ENCODE measurements at regions not wholly inside any gene's neighbourhood (a gene's known extent, or its start where the extent isn't known, plus 50 kb on each side); places are given as distances from the start of the nearest gene placed in this dataset.

DNA sequence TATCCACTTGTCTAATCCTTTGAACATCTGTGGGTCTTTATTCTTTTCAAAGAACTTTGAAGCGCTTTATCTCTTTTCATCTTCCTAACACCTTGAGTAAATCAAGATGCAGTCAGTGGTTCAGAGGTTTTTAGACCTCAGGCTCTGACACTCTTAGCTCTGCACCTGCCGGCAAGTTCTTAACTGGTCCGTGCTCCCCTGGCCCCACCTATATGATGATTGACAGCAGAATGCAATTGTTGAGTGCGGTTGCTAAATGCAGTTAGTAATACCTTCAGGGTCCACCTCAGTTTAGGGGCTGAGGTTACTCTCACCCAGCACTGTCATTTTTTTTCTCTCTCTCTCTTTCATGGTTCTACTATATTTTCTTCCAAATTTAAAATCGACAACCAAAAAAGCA, 854.2 kb upstream of the AUTS2 start:
- Histone ChIP-seq H3K4me2 (ENCODE audit: extremely low read depth, insufficient read depth, low read length) (no peak overlapping the region), H3K36me3 (ENCODE audit: control insufficient read depth, insufficient read depth, low read length) (no peaks in the 10 kb centered on the region)

DNA sequence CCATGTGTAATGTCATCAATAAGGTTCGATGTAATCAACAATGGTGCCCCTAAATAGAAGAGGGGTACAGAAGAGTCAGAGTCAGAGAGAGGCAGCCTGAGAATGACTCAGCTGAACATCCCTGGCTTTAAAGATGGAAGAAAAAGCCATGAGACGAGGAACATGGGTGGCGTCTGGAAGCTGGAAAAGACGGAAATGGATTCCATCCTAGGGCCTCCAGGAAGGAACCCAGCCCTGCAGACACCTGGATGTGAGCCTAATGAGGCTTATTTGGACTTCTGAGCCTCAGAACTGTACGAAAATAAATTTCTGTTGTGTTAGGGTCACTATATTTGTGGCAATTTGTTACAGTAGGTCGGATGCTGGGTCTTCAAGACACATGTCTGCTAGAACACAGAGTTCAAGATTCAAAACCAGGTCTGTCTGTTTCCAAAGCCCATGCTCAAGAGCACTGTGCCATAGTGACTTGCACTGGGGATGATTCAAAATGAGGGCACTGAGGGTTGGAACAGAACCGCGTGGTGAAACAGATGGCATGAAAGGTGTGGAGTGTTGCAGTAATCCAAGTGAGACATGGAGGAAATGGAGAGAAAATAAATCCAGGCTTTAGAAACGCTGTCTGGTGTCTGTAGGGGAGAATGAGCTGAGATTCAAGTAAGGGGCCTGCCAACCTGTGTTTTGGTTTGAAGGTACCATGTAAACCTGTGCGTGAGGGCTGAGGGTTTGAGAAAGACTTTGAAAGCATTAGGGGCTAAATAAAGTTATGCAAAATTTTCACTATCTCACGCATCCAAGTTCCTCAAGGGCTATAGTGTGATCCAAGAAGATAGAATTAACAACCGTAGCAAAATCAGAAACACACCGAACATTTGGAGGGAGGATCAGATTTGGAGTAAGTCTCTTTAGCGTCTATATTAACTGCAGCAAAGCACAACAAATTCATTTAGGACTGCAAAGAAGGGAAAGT, 849.1 kb upstream of the AUTS2 start:
- H3K9ac ChIP-seq (ENCODE audit: insufficient read depth, low read length) = no peak overlapping the region
- no peak overlapping the region for H2AFZ ChIP-seq (ENCODE audit: low read length)
- no peak for TF ChIP-seq EZH2 (IDR thresholded peaks at IDR 0.05; ENCODE audit: low read length, missing control alignments)
- TF ChIP-seq, protein P1, sequence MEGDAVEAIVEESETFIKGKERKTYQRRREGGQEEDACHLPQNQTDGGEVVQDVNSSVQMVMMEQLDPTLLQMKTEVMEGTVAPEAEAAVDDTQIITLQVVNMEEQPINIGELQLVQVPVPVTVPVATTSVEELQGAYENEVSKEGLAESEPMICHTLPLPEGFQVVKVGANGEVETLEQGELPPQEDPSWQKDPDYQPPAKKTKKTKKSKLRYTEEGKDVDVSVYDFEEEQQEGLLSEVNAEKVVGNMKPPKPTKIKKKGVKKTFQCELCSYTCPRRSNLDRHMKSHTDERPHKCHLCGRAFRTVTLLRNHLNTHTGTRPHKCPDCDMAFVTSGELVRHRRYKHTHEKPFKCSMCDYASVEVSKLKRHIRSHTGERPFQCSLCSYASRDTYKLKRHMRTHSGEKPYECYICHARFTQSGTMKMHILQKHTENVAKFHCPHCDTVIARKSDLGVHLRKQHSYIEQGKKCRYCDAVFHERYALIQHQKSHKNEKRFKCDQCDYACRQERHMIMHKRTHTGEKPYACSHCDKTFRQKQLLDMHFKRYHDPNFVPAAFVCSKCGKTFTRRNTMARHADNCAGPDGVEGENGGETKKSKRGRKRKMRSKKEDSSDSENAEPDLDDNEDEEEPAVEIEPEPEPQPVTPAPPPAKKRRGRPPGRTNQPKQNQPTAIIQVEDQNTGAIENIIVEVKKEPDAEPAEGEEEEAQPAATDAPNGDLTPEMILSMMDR (conservative IDR thresholded peaks at IDR 0.05 in 1 of 2, IDR thresholded peaks at IDR 0.05 in 1 of 2; ENCODE audit: low read depth in 1 of 2, low read length in 2 of 2) = no peak
- no peaks in the 10 kb centered on the region for H3K27me3 ChIP-seq (ENCODE audit: control insufficient read depth, insufficient read depth, low read length)
- no peaks in the 10 kb centered on the region for H3K36me3 ChIP-seq (ENCODE audit: control insufficient read depth, insufficient read depth, low read length)
- no peaks in the 10 kb centered on the region for H3K9me3 ChIP-seq (ENCODE audit: control insufficient read depth, insufficient read depth, low read depth, low read length)
- H3K4me2 ChIP-seq (ENCODE audit: extremely low read depth, insufficient read depth, low read length) = no peak overlapping the region
- H3K79me2 ChIP-seq (ENCODE audit: control insufficient read depth, insufficient read depth, low read length) = no peaks in the 10 kb centered on the region
- no peak for DNase-seq (ENCODE audit: low read depth in 2 of 2)
- H4K20me1 ChIP-seq (ENCODE audit: control insufficient read depth, extremely low read depth, insufficient read depth, low read length) = no peaks in the 10 kb centered on the region
- H3K27ac ChIP-seq (ENCODE audit: insufficient read depth, low read length) = no peak overlapping the region
- no peaks in the 10 kb centered on the region for H3K4me1 ChIP-seq (ENCODE audit: control insufficient read depth, extremely low read depth, insufficient read depth, low read length)
- no peak overlapping the region for H3K4me3 ChIP-seq (replicated peaks in 1 of 4; ENCODE audit: control extremely low read depth in 1 of 4, insufficient read depth in 1 of 4, low read depth in 3 of 4, low read length in 4 of 4)

More for the DNA sequence above, 854.2 kb upstream of the AUTS2 start:
- Histone ChIP-seq H3K4me3 (replicated peaks in 1 of 4; ENCODE audit: control extremely low read depth in 1 of 4, insufficient read depth in 1 of 4, low read depth in 3 of 4, low read length in 4 of 4) (no peak overlapping the region), H4K20me1 (ENCODE audit: control insufficient read depth, extremely low read depth, insufficient read depth, low read length) (no peaks in the 10 kb centered on the region), H3K4me1 (ENCODE audit: control insufficient read depth, extremely low read depth, insufficient read depth, low read length) (no peaks in the 10 kb centered on the region), H3K79me2 (ENCODE audit: control insufficient read depth, insufficient read depth, low read length) (no peaks in the 10 kb centered on the region), H3K27me3 (ENCODE audit: control insufficient read depth, insufficient read depth, low read length) (no peaks in the 10 kb centered on the region), H3K27ac (ENCODE audit: insufficient read depth, low read length) (no peak overlapping the region), H2AFZ (ENCODE audit: low read length) (no peak overlapping the region), H3K9me3 (ENCODE audit: control insufficient read depth, insufficient read depth, low read depth, low read length) (no peaks in the 10 kb centered on the region), H3K9ac (ENCODE audit: insufficient read depth, low read length) (no peak overlapping the region)
- TF ChIP-seq EZH2 (IDR thresholded peaks at IDR 0.05; ENCODE audit: low read length, missing control alignments) = no peak
- TF ChIP-seq, protein P1 (conservative IDR thresholded peaks at IDR 0.05 in 1 of 2, IDR thresholded peaks at IDR 0.05 in 1 of 2; ENCODE audit: low read depth in 1 of 2, low read length in 2 of 2) = no peak
- no peak for DNase-seq (ENCODE audit: low read depth in 2 of 2)

DNA sequence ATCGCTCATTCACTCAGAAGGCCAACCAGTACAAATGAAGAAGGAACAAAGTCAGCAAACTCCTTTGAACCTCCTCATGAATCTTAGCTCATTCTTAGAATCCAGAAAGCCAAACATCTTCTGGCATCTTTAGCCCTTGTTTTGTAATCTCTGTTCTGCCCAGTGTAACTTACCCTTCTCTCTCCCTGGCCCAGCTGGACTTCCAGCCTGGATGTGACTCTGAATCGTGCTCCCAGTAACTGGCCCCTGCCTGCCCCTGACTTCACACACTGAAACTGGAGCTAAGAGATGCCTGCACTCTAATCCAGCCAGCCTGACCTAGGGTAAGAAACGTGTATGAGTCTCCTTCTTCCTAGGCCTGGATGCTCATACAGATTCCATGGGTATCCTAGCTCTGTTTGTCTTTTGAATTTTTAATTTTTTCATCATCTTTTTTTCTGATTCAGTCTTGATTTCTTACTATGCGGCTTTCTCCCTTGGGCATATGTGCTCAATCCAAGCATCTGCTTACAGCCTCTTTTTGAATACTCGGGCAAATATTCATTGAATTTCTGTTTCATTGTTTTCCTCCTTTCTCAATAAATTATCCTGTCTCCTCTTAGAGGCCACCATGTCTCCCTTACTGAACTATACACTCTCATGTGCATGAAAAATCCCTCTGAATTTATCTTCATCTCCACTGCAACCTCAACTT, 845.6 kb upstream of the AUTS2 start:
- Histone ChIP-seq H2AFZ (ENCODE audit: low read length) (no peak overlapping the region), H3K9me3 (ENCODE audit: control insufficient read depth, insufficient read depth, low read depth, low read length) (no peaks in the 10 kb centered on the region), H3K4me3 (replicated peaks in 1 of 4; ENCODE audit: control extremely low read depth in 1 of 4, insufficient read depth in 1 of 4, low read depth in 3 of 4, low read length in 4 of 4) (no peak overlapping the region), H4K20me1 (ENCODE audit: control insufficient read depth, extremely low read depth, insufficient read depth, low read length) (no peaks in the 10 kb centered on the region), H3K79me2 (ENCODE audit: control insufficient read depth, insufficient read depth, low read length) (no peaks in the 10 kb centered on the region), H3K4me1 (ENCODE audit: control insufficient read depth, extremely low read depth, insufficient read depth, low read length) (no peaks in the 10 kb centered on the region), H3K27me3 (ENCODE audit: control insufficient read depth, insufficient read depth, low read length) (no peaks in the 10 kb centered on the region), H3K9ac (ENCODE audit: insufficient read depth, low read length) (no peak overlapping the region), H3K36me3 (ENCODE audit: control insufficient read depth, insufficient read depth, low read length) (no peaks in the 10 kb centered on the region), H3K27ac (ENCODE audit: insufficient read depth, low read length) (no peak overlapping the region), H3K4me2 (ENCODE audit: extremely low read depth, insufficient read depth, low read length) (no peak overlapping the region)
- no peak for DNase-seq (ENCODE audit: low read depth in 2 of 2)
- TF ChIP-seq EZH2 (IDR thresholded peaks at IDR 0.05; ENCODE audit: low read length, missing control alignments) = no peak
- TF ChIP-seq, protein P1 (conservative IDR thresholded peaks at IDR 0.05 in 1 of 2, IDR thresholded peaks at IDR 0.05 in 1 of 2; ENCODE audit: low read depth in 1 of 2, low read length in 2 of 2) = no peak

Data from fibroblast of lung (primary cell).